GM12891 (cell line): ENCODE measurements at regions not wholly inside any gene's neighbourhood (a gene's known extent, or its start where the extent isn't known, plus 50 kb on each side); places are given as distances from the start of the nearest gene placed in this dataset.

ENCODE experiments used
- POLR2A ChIP-seq: IDR thresholded peaks from 2 replicates; pipeline ENCODE4 v1.6.1; 2011; ENCODE audit warnings: low read depth, low read length, control low read depth
- POLR2AphosphoS5 ChIP-seq: IDR thresholded peaks from 2 replicates; pipeline ENCODE4 v1.6.1; 2011; ENCODE audit warnings: low read depth, low read length, control low read depth
- SPI1 ChIP-seq: IDR thresholded peaks from 2 replicates; pipeline ENCODE4 v1.6.1; 2011; ENCODE audit warnings: low read depth, low read length, control low read depth
- TAF1 ChIP-seq: IDR thresholded peaks from 2 replicates; pipeline ENCODE4 v1.6.1; 2011; ENCODE audit warnings: low read depth, low read length, control low read depth

GRCh38 chr16:31710134-31710533 is 163.5 kb upstream of the ZNF267 start:
- TF ChIP-seq TAF1 (no peak), POLR2AphosphoS5 (no peak; the same call in 1 of the 2 replicates), POLR2A (peak; percentile 2; the same call in 1 of the 2 replicates), SPI1 (no peak)
